ENCODE measurements at regions not wholly inside any gene's neighbourhood (a gene's known extent, or its start where the extent isn't known, plus 50 kb on each side); places are given as distances from the start of the nearest gene placed in this dataset.

DNA sequence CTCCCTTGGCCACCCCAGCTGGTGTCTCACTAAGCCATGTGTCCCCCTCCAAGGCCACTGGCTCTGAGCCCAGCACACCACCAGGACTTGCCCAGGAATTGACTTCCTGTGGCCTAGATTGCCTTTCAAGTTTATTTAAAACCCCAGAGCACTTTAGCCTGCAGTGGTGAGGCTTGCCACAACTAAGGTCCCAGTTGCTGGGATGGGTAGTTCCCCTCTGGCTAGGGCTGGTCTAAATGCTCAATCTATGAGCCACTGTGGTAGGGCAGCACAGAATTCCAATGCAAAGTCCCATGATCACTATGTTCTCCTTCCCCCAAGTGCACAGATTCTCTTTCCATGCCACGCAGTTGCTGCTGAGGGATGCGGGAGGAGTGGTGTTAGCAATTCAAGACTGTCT lies 61.1 kb upstream of the HCCS start:
- Mint-ChIP-seq H3K27ac (no peak overlapping the region), H3K4me1 (peaks cover 10% of the 10 kb centered on the region), H3K36me3 (no peaks in the 10 kb centered on the region), H3K27me3 (ENCODE audit: low read depth) (no peaks in the 10 kb centered on the region), H3K4me3 (no peak overlapping the region), H3K9me3 (peaks cover 49% of the 10 kb centered on the region)
- DNase-seq (ENCODE audit: low spot score in 2 of 2, unreplicated experiment in 2 of 2): no peak
- no peak for TF ChIP-seq CTCF (IDR thresholded peaks at IDR 0.05; ENCODE audit: unreplicated experiment)

DNA sequence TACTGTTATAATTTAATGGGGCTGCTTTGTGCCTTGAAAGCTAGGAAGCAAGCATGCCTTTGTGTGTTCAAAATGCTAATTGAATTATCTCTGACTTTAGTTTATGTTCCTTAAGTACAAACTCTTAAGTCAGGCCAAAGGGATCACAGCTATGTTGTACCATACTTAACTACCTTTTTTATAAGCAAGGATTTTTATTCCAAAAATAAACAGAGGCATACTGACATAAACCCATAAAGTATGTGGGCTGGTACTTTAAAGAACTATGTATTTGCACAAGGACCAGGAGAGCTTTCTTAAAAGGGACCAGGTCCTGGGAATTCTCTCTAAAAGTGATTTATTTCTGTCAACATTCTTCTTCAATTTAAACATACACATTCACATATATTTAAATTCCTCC lies 57.8 kb upstream of the HCCS start:
- no peak overlapping the region for H3K4me3 Mint-ChIP-seq
- no peak overlapping the region for H3K27ac Mint-ChIP-seq
- no peak for DNase-seq (ENCODE audit: low spot score in 2 of 2, unreplicated experiment in 2 of 2)
- peaks cover 31% of the 10 kb centered on the region for H3K9me3 Mint-ChIP-seq
- H3K4me1 Mint-ChIP-seq: peaks cover 10% of the 10 kb centered on the region
- no peaks in the 10 kb centered on the region for H3K27me3 Mint-ChIP-seq (ENCODE audit: low read depth)
- no peaks in the 10 kb centered on the region for H3K36me3 Mint-ChIP-seq
- TF ChIP-seq CTCF (IDR thresholded peaks at IDR 0.05; ENCODE audit: unreplicated experiment): no peak

DNA sequence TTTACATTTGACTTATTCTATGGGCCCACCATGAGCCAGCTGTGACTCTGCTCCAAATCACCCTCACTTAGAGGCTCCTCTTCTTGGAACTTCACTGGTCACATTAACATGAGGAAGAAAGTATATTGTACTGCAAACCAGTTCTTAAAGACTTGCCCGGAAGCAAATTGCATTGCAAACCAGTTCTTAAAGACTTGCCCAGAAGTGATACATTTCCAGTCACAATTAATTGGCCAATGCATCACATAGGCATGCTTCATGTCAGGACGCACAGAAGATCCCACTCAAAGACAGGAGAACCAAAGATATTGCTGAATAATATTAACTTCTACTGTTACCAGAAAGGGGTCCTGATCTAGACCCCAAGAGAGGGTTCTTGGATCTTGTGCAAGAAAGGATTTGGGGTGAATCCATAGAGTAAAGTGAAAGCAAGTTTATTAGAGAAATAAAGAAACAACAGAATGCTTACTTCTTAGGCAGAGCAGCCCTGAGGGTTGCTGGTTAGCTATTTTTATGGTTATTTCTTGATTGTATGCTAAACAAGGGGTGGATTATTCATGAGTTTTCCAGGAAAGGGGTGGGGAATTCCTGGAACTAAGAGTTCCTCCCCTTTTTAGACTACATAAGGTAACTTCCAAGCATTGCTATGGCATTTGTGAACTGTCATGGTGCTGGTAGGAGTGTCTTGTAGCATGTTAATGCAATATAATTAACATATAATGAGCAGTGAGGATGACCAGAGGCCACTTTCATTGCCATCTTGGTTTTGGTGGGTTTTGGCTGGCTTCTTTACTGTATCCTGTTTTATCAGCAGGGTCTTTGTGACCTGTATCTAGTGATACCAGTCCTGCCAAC lies 54.6 kb upstream of the HCCS start:
- Mint-ChIP-seq H3K4me3 (no peak overlapping the region), H3K27ac (no peak overlapping the region), H3K4me1 (peaks cover 10% of the 10 kb centered on the region), H3K27me3 (ENCODE audit: low read depth) (no peaks in the 10 kb centered on the region), H3K9me3 (peaks cover 21% of the 10 kb centered on the region), H3K36me3 (no peaks in the 10 kb centered on the region)
- TF ChIP-seq CTCF (IDR thresholded peaks at IDR 0.05; ENCODE audit: unreplicated experiment): no peak
- DNase-seq (ENCODE audit: low spot score in 2 of 2, unreplicated experiment in 2 of 2): no peak

GRCh38 chrX:11059933-11060332 lies 51.2 kb upstream of the HCCS start:
- no peak overlapping the region for H3K27ac Mint-ChIP-seq
- peaks cover 3% of the 10 kb centered on the region for H3K4me1 Mint-ChIP-seq
- H3K9me3 Mint-ChIP-seq: peaks cover 19% of the 10 kb centered on the region
- H3K27me3 Mint-ChIP-seq (ENCODE audit: low read depth): no peaks in the 10 kb centered on the region
- DNase-seq (ENCODE audit: low spot score in 2 of 2, unreplicated experiment in 2 of 2): no peak
- H3K36me3 Mint-ChIP-seq: no peaks in the 10 kb centered on the region
- no peak for TF ChIP-seq CTCF (IDR thresholded peaks at IDR 0.05; ENCODE audit: unreplicated experiment)
- no peak overlapping the region for H3K4me3 Mint-ChIP-seq

Data from mesothelial cell of epicardium (in vitro differentiated cells).